Activated naive CD4-positive, alpha-beta T cell treated with anti-CD3 and anti-CD28 coated beads, Interleukin-2, amount 50 U/mL, for 24 hours (primary cell): ENCODE measurements at regions not wholly inside any gene's neighbourhood (a gene's known extent, or its start where the extent isn't known, plus 50 kb on each side); places are given as distances from the start of the nearest gene placed in this dataset.

ENCODE experiments used
- H3K27ac Mint-ChIP-seq: one replicate; pipeline ENCODE4 v1.8.0; 2021; ENCODE audit warnings: mild to moderate bottlenecking, mixed read lengths
- H3K27me3 Mint-ChIP-seq: one replicate; pipeline ENCODE4 v1.8.0; 2021; ENCODE audit warnings: mixed read lengths
- H3K36me3 Mint-ChIP-seq: one replicate; pipeline ENCODE4 v1.8.0; 2021; ENCODE audit warnings: mixed read lengths
- H3K4me1 Mint-ChIP-seq: one replicate; pipeline ENCODE4 v1.8.0; 2021; ENCODE audit warnings: mixed read lengths
- H3K4me3 Mint-ChIP-seq: one replicate; pipeline ENCODE4 v1.8.0; 2021; ENCODE audit warnings: mild to moderate bottlenecking, mixed read lengths
- H3K9me3 Mint-ChIP-seq: one replicate; pipeline ENCODE4 v1.8.0; 2021; ENCODE audit warnings: mixed read lengths

GRCh38 chr11:119491753-119492510 lies 69.0 kb upstream of the THY1 start:
- Mint-ChIP-seq H3K27me3 (peaks cover 2% of the 10 kb centered on the region), H3K36me3 (no peaks in the 10 kb centered on the region), H3K4me3 (no peak overlapping the region), H3K9me3 (no peaks in the 10 kb centered on the region), H3K27ac (no peak overlapping the region), H3K4me1 (no peaks in the 10 kb centered on the region)

GRCh38 chr11:119490253-119491006 lies 67.5 kb upstream of the THY1 start:
- Mint-ChIP-seq H3K4me3 (no peak overlapping the region), H3K27me3 (peaks cover 2% of the 10 kb centered on the region), H3K36me3 (no peaks in the 10 kb centered on the region), H3K9me3 (no peaks in the 10 kb centered on the region), H3K4me1 (no peaks in the 10 kb centered on the region), H3K27ac (no peak overlapping the region)

GRCh38 chr11:119489087-119489486 lies 66.1 kb upstream of the THY1 start:
- Mint-ChIP-seq H3K27ac (no peak overlapping the region), H3K9me3 (no peaks in the 10 kb centered on the region), H3K36me3 (no peaks in the 10 kb centered on the region), H3K4me1 (no peaks in the 10 kb centered on the region), H3K27me3 (peaks cover 2% of the 10 kb centered on the region), H3K4me3 (no peak overlapping the region)

- Mint-ChIP-seq H3K27me3 (peaks cover 2% of the 10 kb centered on the region), H3K9me3 (no peaks in the 10 kb centered on the region), H3K36me3 (no peaks in the 10 kb centered on the region), H3K27ac (no peak overlapping the region), H3K4me1 (no peaks in the 10 kb centered on the region), H3K4me3 (no peak overlapping the region)
Observed at GRCh38 chr11:119488256-119488995, 65.5 kb upstream of the THY1 start.

GRCh38 chr11:119486691-119487259 lies 63.8 kb upstream of the THY1 start:
- H3K4me3 Mint-ChIP-seq: no peak overlapping the region

GRCh38 chr11:119486016-119486415 lies 63.0 kb upstream of the THY1 start:
- Mint-ChIP-seq H3K4me1 (no peaks in the 10 kb centered on the region), H3K9me3 (no peaks in the 10 kb centered on the region), H3K36me3 (no peaks in the 10 kb centered on the region), H3K4me3 (no peak overlapping the region), H3K27me3 (peaks cover 6% of the 10 kb centered on the region), H3K27ac (no peak overlapping the region)

More at GRCh38 chr11:119486691-119487259, 63.8 kb upstream of the THY1 start:
- no peaks in the 10 kb centered on the region for H3K4me1 Mint-ChIP-seq
- no peak overlapping the region for H3K27ac Mint-ChIP-seq
- H3K36me3 Mint-ChIP-seq: no peaks in the 10 kb centered on the region
- H3K9me3 Mint-ChIP-seq: no peaks in the 10 kb centered on the region
- H3K27me3 Mint-ChIP-seq: peaks cover 5% of the 10 kb centered on the region

GRCh38 chr11:119484741-119485605 lies 62.0 kb upstream of the THY1 start:
- H3K4me3 Mint-ChIP-seq: no peak overlapping the region
- no peaks in the 10 kb centered on the region for H3K9me3 Mint-ChIP-seq
- peaks cover 6% of the 10 kb centered on the region for H3K27me3 Mint-ChIP-seq
- no peak overlapping the region for H3K27ac Mint-ChIP-seq
- no peaks in the 10 kb centered on the region for H3K36me3 Mint-ChIP-seq
- H3K4me1 Mint-ChIP-seq: no peaks in the 10 kb centered on the region

GRCh38 chr11:119483881-119484371 lies 61.0 kb upstream of the THY1 start:
- Mint-ChIP-seq H3K27ac (no peak overlapping the region), H3K9me3 (no peaks in the 10 kb centered on the region), H3K27me3 (peaks cover 6% of the 10 kb centered on the region), H3K36me3 (no peaks in the 10 kb centered on the region), H3K4me3 (no peak overlapping the region), H3K4me1 (no peaks in the 10 kb centered on the region)

- no peak overlapping the region for H3K27ac Mint-ChIP-seq
- H3K27me3 Mint-ChIP-seq: peaks cover 6% of the 10 kb centered on the region
- H3K4me1 Mint-ChIP-seq: no peaks in the 10 kb centered on the region
- H3K4me3 Mint-ChIP-seq: no peak overlapping the region
- no peaks in the 10 kb centered on the region for H3K9me3 Mint-ChIP-seq
- no peaks in the 10 kb centered on the region for H3K36me3 Mint-ChIP-seq
Observed at GRCh38 chr11:119483341-119483880, 60.4 kb upstream of the THY1 start.

- peaks cover 4% of the 10 kb centered on the region for H3K27me3 Mint-ChIP-seq
- H3K27ac Mint-ChIP-seq: no peak overlapping the region
Observed at GRCh38 chr11:119482521-119483011, 59.6 kb upstream of the THY1 start.

GRCh38 chr11:119481667-119482400 lies 58.9 kb upstream of the THY1 start:
- H3K36me3 Mint-ChIP-seq: no peaks in the 10 kb centered on the region
- H3K4me1 Mint-ChIP-seq: no peaks in the 10 kb centered on the region
- H3K9me3 Mint-ChIP-seq: no peaks in the 10 kb centered on the region
- H3K4me3 Mint-ChIP-seq: no peak overlapping the region
- H3K27me3 Mint-ChIP-seq: peaks cover 4% of the 10 kb centered on the region
- H3K27ac Mint-ChIP-seq: no peak overlapping the region

More at GRCh38 chr11:119482521-119483011, 59.6 kb upstream of the THY1 start:
- Mint-ChIP-seq H3K4me3 (no peak overlapping the region), H3K9me3 (no peaks in the 10 kb centered on the region), H3K4me1 (no peaks in the 10 kb centered on the region), H3K36me3 (no peaks in the 10 kb centered on the region)

- Mint-ChIP-seq H3K36me3 (no peaks in the 10 kb centered on the region), H3K27me3 (peaks cover 4% of the 10 kb centered on the region), H3K4me1 (no peaks in the 10 kb centered on the region), H3K4me3 (no peak overlapping the region), H3K27ac (no peak overlapping the region), H3K9me3 (no peaks in the 10 kb centered on the region)
Observed at GRCh38 chr11:119481021-119481666, 58.2 kb upstream of the THY1 start.

GRCh38 chr11:119480380-119481020 lies 57.5 kb upstream of the THY1 start:
- H3K4me1 Mint-ChIP-seq: no peaks in the 10 kb centered on the region
- no peaks in the 10 kb centered on the region for H3K9me3 Mint-ChIP-seq
- peaks cover 4% of the 10 kb centered on the region for H3K27me3 Mint-ChIP-seq
- H3K36me3 Mint-ChIP-seq: no peaks in the 10 kb centered on the region
- H3K27ac Mint-ChIP-seq: no peak overlapping the region
- H3K4me3 Mint-ChIP-seq: no peak overlapping the region
